ENCODE measurements at regions not wholly inside any gene's neighbourhood (a gene's known extent, or its start where the extent isn't known, plus 50 kb on each side); places are given as distances from the start of the nearest gene placed in this dataset.

DNA sequence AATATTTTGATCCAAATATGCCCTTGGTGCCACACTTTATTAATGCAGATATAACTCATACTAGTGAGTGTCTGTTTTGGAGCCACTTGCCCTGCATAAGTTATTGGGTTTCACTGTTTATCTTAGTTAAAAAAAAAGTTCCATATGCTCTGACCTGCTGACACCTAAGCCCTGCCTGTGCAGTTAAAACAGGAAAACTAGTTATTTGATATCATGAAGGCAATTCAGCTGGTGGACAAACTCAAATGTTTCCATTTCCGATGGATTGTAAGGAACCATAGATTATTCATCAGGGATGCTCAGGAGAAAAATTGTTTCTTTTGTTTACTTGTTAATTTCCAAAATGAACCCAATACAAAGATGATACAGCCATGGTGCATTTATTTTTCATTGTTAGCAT is 68.3 kb downstream of the NR2F2 start (continued):
- TF ChIP-seq ESRRA (CRISPR knock-in tag; IDR thresholded peaks at IDR 0.05; ENCODE audit: borderline replicate concordance) (no peak), ZNF219 (CRISPR knock-in tag; IDR thresholded peaks at IDR 0.05; ENCODE audit: borderline replicate concordance) (no peak), CREM (CRISPR knock-in tag; IDR thresholded peaks at IDR 0.05) (no peak), ELF4 (CRISPR knock-in tag; IDR thresholded peaks at IDR 0.05; ENCODE audit: low read depth) (no peak), RELA (CRISPR knock-in tag; IDR thresholded peaks at IDR 0.05; ENCODE audit: borderline replicate concordance) (no peak)
- TF ChIP-seq, protein P1, sequence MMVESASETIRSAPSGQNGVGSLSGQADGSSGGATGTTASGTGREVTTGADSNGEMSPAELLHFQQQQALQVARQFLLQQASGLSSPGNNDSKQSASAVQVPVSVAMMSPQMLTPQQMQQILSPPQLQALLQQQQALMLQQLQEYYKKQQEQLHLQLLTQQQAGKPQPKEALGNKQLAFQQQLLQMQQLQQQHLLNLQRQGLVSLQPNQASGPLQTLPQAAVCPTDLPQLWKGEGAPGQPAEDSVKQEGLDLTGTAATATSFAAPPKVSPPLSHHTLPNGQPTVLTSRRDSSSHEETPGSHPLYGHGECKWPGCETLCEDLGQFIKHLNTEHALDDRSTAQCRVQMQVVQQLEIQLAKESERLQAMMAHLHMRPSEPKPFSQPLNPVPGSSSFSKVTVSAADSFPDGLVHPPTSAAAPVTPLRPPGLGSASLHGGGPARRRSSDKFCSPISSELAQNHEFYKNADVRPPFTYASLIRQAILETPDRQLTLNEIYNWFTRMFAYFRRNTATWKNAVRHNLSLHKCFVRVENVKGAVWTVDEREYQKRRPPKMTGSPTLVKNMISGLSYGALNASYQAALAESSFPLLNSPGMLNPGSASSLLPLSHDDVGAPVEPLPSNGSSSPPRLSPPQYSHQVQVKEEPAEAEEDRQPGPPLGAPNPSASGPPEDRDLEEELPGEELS (CRISPR knock-in tag; IDR thresholded peaks at IDR 0.05), result no peak
- TF ChIP-seq, protein P2, sequence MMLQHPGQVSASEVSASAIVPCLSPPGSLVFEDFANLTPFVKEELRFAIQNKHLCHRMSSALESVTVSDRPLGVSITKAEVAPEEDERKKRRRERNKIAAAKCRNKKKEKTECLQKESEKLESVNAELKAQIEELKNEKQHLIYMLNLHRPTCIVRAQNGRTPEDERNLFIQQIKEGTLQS (CRISPR knock-in tag; conservative IDR thresholded peaks at IDR 0.05), result no peak
- TF ChIP-seq, protein P3, sequence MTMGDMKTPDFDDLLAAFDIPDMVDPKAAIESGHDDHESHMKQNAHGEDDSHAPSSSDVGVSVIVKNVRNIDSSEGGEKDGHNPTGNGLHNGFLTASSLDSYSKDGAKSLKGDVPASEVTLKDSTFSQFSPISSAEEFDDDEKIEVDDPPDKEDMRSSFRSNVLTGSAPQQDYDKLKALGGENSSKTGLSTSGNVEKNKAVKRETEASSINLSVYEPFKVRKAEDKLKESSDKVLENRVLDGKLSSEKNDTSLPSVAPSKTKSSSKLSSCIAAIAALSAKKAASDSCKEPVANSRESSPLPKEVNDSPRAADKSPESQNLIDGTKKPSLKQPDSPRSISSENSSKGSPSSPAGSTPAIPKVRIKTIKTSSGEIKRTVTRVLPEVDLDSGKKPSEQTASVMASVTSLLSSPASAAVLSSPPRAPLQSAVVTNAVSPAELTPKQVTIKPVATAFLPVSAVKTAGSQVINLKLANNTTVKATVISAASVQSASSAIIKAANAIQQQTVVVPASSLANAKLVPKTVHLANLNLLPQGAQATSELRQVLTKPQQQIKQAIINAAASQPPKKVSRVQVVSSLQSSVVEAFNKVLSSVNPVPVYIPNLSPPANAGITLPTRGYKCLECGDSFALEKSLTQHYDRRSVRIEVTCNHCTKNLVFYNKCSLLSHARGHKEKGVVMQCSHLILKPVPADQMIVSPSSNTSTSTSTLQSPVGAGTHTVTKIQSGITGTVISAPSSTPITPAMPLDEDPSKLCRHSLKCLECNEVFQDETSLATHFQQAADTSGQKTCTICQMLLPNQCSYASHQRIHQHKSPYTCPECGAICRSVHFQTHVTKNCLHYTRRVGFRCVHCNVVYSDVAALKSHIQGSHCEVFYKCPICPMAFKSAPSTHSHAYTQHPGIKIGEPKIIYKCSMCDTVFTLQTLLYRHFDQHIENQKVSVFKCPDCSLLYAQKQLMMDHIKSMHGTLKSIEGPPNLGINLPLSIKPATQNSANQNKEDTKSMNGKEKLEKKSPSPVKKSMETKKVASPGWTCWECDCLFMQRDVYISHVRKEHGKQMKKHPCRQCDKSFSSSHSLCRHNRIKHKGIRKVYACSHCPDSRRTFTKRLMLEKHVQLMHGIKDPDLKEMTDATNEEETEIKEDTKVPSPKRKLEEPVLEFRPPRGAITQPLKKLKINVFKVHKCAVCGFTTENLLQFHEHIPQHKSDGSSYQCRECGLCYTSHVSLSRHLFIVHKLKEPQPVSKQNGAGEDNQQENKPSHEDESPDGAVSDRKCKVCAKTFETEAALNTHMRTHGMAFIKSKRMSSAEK (CRISPR knock-in tag; IDR thresholded peaks at IDR 0.05; ENCODE audit: borderline replicate concordance), result no peak
- TF ChIP-seq, protein P4, sequence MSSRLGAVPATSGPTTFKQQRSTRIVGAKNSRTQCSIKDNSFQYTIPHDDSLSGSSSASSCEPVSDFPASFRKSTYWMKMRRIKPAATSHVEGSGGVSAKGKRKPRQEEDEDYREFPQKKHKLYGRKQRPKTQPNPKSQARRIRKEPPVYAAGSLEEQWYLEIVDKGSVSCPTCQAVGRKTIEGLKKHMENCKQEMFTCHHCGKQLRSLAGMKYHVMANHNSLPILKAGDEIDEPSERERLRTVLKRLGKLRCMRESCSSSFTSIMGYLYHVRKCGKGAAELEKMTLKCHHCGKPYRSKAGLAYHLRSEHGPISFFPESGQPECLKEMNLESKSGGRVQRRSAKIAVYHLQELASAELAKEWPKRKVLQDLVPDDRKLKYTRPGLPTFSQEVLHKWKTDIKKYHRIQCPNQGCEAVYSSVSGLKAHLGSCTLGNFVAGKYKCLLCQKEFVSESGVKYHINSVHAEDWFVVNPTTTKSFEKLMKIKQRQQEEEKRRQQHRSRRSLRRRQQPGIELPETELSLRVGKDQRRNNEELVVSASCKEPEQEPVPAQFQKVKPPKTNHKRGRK (CRISPR knock-in tag; IDR thresholded peaks at IDR 0.05; ENCODE audit: borderline replicate concordance), result no peak

DNA sequence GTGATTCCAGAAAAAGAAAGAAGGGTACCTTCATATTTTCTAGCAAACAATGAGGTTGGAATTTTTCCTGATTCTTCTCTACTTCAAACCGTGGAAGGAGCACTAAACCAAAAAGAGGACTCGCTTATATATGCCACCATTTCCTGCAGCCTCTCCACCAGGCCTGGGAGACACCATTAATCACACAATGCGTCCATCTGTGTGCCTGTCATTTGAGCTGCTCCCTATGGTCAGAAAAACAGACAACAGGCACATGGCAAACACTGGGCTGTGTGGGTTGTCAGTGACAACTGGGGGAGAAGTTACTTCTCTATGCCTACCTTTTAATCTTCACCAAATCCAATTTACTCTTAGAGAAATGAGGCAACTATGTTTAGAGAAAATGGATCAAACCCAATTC is 71.9 kb downstream of the NR2F2 start:
- ATAC-seq (no peak), DNase-seq (ENCODE audit: low spot score) (no peak)
- Mint-ChIP-seq H3K4me1 (no peaks in the 10 kb centered on the region), H3K36me3 (no peaks in the 10 kb centered on the region), H3K4me3 (no peak overlapping the region), H3K27ac (no peak overlapping the region), H3K9me3 (no peaks in the 10 kb centered on the region), H3K27me3 (ENCODE audit: low read depth) (peaks cover 90% of the 10 kb centered on the region)
- ChIA-PET CTCF (no interaction called here), POLR2A (no interaction called here)
- TF ChIP-seq ZNF396 (CRISPR knock-in tag; IDR thresholded peaks at IDR 0.05; ENCODE audit: borderline replicate concordance) (no peak), ZBTB21 (CRISPR knock-in tag; IDR thresholded peaks at IDR 0.05; ENCODE audit: borderline replicate concordance) (no peak), NFATC4 (CRISPR knock-in tag; IDR thresholded peaks at IDR 0.05) (no peak), TCF7 (CRISPR knock-in tag; IDR thresholded peaks at IDR 0.05; ENCODE audit: low read depth) (no peak)
- TF ChIP-seq, protein P5, sequence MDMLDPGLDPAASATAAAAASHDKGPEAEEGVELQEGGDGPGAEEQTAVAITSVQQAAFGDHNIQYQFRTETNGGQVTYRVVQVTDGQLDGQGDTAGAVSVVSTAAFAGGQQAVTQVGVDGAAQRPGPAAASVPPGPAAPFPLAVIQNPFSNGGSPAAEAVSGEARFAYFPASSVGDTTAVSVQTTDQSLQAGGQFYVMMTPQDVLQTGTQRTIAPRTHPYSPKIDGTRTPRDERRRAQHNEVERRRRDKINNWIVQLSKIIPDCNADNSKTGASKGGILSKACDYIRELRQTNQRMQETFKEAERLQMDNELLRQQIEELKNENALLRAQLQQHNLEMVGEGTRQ (CRISPR knock-in tag; IDR thresholded peaks at IDR 0.05), result no peak
- TF ChIP-seq, protein P6, sequence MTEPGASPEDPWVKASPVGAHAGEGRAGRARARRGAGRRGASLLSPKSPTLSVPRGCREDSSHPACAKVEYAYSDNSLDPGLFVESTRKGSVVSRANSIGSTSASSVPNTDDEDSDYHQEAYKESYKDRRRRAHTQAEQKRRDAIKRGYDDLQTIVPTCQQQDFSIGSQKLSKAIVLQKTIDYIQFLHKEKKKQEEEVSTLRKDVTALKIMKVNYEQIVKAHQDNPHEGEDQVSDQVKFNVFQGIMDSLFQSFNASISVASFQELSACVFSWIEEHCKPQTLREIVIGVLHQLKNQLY (CRISPR knock-in tag; IDR thresholded peaks at IDR 0.05), result no peak
- TF ChIP-seq, protein P7, sequence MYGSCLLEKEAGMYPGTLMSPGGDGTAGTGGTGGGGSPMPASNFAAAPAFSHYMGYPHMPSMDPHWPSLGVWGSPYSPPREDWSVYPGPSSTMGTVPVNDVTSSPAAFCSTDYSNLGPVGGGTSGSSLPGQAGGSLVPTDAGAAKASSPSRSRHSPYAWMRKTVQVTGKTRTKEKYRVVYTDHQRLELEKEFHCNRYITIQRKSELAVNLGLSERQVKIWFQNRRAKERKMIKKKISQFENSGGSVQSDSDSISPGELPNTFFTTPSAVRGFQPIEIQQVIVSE (CRISPR knock-in tag; IDR thresholded peaks at IDR 0.05; ENCODE audit: borderline replicate concordance), result no peak
- TF ChIP-seq, protein P8, sequence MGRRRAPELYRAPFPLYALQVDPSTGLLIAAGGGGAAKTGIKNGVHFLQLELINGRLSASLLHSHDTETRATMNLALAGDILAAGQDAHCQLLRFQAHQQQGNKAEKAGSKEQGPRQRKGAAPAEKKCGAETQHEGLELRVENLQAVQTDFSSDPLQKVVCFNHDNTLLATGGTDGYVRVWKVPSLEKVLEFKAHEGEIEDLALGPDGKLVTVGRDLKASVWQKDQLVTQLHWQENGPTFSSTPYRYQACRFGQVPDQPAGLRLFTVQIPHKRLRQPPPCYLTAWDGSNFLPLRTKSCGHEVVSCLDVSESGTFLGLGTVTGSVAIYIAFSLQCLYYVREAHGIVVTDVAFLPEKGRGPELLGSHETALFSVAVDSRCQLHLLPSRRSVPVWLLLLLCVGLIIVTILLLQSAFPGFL (CRISPR knock-in tag; IDR thresholded peaks at IDR 0.05; ENCODE audit: borderline replicate concordance), result no peak

All from WTC11 (cell line).